ENCODE measurements at regions not wholly inside any gene's neighbourhood (a gene's known extent, or its start where the extent isn't known, plus 50 kb on each side); places are given as distances from the start of the nearest gene placed in this dataset.
"Not testable (repeated sequence)": the region's sequence is repeated elsewhere in the genome, so short reads cannot be mapped to it uniquely, and the experiment has no call there.

DNA sequence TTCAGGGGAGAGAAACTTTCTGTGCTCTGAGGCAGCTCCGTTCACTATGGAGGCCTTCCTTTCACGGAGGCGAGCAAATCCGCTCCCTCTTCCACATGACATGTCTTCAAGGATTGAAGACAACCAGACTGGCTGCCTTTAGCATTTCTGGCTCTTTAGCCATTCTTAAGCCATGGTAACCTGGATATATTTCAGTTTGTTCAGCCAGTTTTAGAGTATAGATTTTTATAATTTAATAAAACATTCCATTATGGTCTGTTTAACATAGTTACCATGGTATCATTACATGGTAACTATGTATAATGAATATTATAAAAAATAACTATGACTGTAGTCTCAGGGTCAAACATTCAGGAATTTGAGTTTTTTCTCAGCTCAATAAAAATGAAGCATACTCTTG is 54.2 kb upstream of the NFIA start:
- H3K4me3 ChIP-seq (ENCODE audit: low read depth, low read length): no peak overlapping the region

DNA sequence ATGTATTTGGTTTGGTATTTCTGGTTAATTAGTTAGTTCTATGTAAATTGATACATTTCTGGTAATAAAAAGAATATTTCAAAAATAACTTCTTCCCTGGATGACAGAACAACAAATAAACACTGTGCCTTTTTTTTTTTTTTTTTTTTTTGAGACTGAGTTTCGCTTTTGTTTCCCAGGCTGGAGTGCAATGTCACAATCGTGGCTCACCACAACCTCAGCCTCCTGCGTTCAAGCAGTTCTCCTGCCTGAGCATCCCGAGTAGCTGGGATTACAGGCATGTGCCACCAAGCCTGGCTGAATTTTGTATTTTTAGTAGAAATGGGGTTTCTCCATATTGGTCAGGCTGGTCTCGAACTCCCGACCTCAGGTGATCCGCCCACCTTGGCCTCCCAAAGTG is 64.3 kb upstream of the NFIA start:
- not testable (repeated sequence) for H3K4me3 ChIP-seq (ENCODE audit: low read depth, low read length)

DNA sequence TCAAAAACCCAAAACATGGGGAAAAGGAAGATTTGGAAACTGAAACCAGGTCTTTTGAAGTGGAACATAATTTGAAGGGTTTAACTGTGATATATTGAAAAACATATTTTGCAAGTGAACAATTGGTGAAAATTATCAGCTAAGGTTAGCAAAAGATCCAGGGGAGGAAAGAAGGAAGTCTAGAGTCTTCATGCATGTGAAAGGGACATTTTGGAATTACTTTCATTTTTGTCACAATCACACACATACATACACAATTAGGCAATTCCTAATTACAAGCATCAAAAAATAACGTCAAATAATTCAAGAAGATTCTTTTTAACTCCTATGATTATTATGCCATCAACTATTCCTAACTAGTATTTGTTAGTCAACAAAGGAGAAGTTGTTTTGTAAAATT is 64.7 kb upstream of the NFIA start:
- no peak overlapping the region for H3K4me3 ChIP-seq (ENCODE audit: low read depth, low read length)

DNA sequence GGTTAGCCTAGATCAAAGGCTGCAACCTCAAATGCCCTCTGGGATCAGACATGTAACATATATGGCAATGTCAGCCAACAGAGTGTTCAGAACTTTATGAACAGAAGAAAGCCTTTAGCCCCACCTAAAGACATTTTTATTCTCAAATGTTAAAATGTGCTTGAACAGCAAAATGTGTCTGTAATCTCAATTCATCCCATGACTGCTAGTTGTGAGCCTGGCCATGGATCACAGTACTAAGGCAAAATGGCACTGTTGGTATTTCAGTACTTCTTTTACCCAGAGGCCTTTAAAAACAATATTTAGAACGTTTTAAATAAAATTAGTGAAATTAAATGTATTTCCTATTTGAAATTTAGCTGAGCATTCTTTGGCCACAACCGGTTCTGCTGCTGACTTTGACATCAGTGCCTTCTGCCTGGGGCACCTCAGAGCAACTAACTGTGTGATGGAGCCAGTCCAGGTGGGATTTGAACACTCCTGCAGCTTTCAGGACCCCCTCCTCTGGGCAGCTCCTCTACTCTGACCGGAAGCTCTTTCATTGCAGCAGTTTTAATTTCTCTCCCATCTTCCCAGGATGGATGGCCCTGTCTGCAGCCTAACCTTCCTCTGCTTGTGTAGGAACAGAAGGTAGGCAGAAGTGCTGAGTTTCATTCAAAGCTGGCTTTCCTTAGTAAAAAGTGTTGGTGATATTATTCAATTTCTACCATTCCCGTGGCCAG is 68.3 kb upstream of the NFIA start:
- no peak overlapping the region for H3K4me3 ChIP-seq (ENCODE audit: low read depth, low read length)

DNA sequence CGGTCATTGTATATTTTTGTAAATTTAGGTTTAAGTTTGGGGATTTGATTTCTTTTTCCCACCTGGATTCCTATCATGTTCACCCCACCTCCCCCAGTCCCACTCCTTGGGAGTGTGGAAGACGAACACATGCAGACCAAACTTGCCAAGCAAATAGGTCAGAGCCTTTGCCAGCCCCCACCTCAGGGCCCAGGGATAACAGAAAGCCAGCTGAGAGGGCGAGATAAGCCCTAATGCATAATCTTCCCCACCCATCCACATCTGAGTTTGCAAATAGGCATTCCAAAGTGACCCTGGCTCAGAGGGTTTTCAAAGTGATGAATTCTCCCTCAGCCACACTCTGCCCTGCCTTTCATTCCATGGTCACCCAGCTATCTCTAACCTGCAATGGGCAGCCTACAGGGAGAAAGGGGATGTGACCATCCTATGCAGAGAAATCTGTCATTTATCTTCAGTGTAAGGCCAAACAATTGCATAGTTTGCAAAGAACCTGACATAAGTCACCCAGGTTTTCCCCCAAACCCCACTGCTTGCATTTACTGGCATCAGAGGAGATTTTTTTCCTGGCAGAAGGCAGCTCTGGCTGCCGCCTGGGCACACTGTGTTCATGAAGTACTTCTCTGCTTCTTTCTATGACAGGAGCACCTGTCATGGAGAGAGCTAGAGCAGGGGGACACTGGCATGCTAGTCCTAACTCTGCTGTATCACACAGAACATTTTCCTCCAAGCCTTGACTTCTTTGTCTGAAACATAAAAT is 69.0 kb upstream of the NFIA start:
- H3K4me3 ChIP-seq (ENCODE audit: low read depth, low read length): no peak overlapping the region

DNA sequence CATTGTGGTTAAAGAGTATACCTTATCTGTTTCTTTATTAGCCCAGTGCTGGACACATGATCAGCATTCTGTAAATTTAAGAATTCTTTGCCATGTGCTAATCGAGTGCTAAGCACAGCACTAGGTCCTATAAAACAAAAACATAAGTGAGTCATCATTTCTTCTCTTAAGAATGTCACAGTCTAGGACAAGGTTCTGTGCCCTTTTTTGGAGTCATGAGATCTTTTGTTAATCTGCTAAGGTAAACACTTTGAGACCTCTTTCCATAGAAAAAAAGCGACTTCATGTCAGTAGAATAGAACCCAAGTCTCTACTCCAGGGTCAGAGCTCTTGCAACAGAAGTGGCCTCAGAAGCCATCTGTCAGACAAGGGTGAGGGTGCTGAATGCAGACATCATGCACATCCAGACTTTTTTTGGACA is 70.0 kb upstream of the NFIA start:
- H3K4me3 ChIP-seq (ENCODE audit: low read depth, low read length): no peak overlapping the region

DNA sequence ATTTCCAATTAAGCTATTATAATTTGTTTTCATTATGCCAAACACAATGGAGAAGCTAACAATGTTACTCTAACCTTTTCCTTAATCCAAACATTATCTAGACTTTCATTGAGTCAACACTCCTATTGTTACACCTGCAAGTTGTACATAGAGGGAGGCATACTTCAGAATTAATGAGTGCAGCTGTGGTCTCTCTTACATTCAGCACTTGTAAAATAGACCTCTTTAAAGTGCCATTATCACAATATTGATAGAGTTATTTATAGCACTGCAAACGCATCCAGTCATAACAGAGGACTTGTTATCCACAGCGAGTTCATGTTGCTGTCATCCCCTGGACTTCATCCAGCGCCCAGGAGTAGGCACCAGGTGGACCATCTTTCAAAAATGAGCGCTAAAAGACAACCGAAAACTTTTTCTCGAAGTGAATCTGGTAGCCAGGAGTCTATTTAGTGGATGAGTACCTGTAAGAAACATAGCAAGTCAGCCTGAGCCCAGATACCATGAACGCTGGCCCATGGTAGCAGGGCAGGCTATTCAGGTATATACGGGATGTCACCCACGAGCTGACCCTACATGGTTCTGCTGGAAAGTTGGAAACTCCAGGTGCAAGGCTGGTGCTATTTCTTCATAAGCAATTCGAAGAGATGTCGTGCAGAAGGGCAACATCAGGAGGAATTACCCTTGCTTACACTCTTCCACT is 70.6 kb upstream of the NFIA start:
- H3K4me3 ChIP-seq (ENCODE audit: low read depth, low read length): no peak overlapping the region

DNA sequence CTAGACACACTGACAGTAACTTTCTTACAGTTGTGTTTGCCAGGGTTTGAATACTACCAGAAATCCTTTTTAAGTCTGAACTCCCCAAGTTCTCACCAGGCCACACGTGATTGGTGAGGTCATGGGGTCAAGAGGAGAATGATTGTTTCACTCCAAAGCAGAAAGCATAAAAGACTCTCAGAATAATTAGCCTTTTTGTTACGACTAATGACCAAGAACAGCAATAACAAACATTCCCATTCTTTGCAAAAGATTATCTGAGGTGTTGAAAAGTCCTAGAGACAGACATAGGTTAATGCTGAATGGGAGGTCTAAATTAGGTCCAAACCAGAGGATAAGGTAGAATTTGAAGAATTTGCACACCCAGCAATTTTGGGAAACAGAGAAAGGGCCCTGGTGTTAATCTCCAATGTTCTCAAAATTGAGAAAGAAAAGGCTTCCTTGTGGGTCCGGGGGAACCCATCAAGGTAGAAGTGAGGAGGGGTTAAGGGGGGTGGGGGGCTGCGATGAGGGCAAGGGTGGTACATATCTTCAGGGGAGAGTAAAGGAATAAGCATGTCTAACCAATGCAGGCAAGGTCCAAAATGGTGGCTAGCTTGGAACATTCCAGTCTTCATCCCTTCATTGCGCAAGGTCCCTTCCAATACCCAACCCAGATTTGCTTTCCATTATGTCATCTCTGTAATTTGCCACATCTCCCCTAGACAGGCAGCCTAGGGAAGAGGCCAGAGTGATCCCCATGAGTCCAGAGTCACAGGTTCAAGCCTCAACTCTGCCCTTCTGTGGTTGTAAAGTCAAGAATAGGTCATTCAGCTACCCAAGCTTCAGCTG is 74.6 kb upstream of the NFIA start:
- no peak overlapping the region for H3K4me3 ChIP-seq (ENCODE audit: low read depth, low read length)

DNA sequence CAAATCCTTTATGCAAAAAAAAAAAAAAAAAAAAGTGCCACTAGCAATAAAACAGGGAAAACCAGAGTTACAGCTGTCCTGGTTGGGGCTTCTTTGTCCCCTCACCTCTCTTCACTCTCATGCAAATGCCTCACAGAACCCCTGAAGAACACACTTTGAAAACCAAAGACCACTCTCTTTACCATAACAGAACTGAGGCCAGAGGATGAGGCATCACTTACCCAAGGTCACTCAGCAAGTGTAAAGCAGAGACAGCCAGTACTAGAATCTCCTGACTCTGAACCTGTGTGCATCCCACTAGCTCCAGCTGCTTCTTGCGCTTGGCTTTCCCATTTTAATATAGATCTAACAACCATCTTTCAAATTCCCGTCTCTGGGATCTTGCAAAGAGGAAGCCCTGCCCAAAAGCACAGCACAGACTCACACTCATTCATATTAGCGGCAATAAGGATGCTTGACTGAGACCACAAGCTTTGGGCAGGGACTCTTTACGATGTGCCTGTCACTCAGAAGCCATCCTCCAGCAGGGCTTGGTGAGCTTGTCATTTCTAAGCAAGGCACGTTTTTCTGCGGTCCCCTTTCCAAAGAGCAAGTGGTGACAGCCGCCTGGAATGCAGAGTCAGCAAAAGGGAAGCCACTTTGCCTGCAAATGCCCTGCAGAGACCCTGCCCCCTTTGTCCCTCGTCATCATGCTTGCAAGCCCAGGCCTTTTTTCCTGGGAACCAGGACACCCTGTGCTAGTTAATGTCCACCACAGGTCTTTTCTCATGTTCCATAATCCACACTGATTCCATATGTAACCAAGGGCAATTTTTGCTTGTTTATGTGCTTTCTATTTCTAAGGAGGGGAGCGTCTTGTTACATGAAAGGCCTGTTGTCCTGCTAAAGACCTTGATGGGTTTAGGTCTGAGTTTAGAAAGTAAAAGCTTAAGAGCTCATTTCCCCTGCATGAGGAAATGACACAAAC is 76.5 kb upstream of the NFIA start:
- no peak overlapping the region for H3K4me3 ChIP-seq (ENCODE audit: low read depth, low read length)

DNA sequence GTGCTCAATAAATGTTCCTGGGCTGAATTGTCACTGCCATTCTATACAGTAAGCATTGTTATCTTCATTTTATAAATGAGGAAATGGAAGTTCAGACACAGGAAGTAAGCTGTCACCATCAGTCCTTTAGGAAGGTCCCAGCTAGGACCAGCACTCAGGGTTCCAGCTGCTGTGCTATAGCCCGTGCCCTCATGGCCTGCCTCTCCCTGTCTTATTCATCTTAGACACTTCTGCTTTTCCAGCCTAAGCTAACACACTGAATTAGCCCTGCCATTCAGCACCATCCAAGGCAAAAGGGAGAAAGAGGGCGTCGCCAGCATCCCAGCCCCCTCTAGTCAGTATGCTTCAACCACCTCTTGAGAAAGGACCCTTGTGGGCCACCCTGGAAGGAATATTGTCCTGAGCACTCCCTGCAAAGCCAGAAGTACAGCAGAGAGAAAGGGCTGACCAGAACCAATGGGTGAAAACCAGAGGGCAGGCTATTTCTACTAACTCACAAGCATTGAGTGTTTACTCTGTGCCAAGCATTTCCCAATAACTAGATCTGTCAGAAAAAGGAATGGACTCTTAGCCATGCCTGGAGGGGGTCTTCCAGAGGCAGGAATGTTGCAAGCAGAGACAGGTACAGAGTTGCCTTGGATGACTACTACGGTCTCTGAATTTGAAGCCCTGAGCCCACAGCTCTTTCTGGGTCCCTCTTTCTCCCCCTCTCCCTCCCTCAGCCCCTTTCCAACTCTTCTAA is 77.9 kb upstream of the NFIA start:
- no peak overlapping the region for H3K4me3 ChIP-seq (ENCODE audit: low read depth, low read length)

DNA sequence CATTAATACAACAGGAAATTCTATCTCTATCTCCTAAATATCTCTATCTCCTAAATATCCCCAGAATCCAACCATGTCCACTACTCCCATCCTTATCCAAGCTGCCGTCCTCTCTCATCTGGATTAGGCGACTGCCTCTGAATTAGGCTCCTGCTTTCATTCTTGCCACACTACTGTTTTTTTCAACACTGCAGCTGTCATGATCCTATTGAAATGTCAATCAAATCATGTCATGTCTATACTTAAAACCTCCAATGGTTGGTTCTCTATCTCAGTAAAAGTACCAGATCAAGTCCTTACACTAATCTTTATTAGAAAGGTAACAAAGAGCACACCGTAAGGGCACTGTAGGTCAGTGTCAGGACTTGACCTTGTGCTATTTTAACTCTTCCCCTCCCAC is 82.0 kb upstream of the NFIA start:
- H3K4me3 ChIP-seq (ENCODE audit: low read depth, low read length): no peak overlapping the region

DNA sequence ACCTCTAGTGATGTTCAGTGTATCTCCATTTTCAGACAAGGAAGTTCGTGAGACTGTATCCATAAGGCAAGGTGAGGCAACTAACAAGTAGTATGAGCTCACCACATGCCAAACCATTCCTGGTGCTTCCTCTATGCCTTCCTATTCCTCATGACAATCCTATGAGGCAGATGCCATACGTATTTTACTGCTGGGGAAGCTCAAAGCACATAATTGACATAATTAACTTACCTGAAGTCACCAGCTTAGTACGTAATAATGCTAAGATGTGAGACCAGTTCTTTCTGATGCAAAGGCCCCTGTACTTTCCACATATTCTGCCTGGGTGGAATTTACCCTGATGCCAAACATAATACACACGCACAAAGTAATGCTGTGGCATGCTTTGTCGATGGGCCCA is 83.6 kb upstream of the NFIA start:
- no peak overlapping the region for H3K4me3 ChIP-seq (ENCODE audit: low read depth, low read length)

DNA sequence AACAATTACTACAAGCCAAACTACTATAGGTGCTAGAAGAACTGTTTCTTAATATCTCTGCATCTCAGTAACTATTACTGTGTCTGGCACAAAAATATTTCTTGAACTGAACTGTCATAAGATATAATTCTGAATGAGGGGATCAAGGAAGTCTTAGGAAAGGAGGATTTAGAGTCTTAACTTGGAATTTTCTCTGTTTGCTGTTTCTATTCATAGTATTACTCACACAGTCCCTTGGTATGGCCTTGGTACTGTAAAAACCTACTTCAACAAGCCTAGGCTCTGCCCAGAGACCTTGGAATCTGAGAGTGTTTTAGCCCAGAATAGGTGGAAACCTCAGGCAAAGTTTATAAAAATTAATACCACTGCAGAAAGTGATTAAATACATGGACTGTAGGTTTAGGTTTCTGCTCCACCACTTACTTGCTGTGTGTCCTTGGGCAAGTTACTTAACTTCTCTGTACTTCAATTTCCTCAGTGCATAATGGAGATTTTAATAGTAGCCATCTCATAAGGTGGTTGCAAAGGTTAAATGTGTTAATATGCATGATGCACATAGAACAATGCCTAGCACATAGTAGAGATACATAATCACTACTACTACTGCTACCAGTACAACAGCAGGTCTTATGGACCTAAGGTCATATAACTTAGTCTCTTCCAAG is 87.4 kb upstream of the NFIA start:
- H3K4me3 ChIP-seq (ENCODE audit: low read depth, low read length): no peak overlapping the region

DNA sequence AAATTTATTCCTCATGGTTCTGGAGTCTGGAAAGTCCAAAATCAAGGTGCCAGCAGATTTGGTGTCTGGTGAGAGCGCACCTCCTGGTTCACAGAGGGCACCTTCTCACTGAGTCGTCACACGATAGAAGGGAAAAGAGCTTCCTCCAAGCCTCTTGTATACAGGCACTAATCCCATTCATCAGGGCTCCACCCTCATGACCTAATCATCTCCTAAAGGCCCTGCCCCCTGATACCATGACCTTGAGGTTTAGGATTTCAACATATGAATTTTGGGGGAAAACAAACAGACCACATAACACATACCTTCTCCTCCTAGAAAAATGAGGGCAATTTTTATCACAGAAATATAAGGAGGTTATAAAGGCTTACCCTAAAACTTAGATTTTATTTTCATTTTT is 88.0 kb upstream of the NFIA start:
- no peak overlapping the region for H3K4me3 ChIP-seq (ENCODE audit: low read depth, low read length)

DNA sequence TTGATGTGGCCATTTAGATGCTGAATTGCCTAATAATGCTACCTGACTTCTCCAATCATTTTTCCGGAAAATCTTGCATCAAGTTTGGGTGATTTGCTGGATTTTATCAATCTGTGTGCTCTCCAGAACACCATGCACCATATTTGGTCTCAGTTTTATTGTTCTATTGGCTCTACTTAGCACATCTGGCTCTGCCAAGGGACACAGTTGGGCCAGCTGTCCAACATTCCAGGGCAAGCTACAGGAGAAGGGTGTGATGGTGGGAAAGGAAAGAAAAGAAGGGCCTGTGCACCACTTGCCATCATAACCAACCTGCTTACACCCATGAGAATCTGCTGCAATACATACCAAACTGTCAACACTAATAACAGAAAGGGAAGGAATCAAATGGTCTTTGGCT is 90.2 kb upstream of the NFIA start:
- H3K4me3 ChIP-seq (ENCODE audit: low read depth, low read length): no peak overlapping the region

DNA sequence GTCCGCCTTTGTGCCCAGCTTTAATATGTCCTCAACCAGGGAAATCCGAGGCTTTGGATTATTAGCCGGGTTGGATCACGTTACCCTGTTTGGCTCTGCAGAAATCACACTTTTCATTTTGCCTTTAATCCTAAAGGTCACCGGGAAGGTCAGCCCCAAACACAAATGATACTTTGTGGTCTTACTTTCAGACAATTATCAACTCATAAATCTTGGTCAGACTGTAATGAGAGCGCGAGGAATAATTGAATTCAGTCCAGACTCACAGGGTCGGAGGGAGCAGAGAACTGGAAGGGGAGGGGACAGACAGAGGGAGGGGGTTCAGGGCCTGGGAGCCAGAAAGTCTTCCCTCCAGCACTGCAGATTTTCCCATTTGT is 91.7 kb upstream of the NFIA start:
- no peak overlapping the region for H3K4me3 ChIP-seq (ENCODE audit: low read depth, low read length)

DNA sequence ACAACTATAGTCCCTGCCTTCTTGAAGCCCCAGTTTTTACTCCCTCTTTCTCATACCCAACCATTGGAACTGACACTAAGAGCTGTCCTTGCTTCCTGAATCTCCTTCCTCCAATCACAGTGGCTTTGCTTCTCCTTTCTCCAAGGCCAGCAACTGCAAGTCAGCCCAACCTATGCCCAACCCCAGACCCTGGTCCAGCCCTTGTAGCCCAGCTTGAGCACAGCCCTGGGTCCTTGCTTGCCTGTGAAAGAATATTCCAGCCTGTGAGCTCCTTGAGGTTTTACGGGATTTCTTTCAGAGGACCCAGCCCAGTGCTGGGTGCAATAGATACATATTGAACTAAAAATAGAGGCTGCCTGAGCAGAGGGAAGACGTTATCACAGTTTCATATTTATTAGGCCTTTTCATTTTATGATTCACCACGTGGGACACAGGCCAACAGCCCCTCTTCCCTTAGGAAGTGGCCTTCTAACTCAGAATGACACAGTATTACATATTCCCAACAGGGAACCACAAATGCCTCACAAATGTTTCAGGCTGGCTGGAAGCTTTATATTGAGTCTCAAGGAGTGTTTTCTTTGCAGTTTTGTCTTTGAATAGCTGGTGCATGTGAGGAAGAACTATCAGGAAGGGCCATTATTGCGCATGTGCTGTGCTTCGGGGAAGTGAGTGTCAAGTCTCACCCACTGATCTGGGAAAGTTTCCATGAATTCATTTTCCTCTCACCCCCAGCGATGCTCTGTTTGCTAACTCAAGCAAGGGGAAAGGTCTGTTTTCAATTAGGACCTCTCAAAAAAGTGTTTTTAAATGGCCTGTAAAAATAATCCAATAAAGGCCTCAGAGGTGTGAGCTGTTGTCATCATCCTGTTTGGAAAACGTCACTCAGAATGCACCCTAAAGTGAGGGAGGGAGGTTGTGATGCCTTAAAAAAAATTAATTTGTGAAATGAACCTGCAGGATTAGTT is 92.3 kb upstream of the NFIA start:
- H3K4me3 ChIP-seq (ENCODE audit: low read depth, low read length): no peak overlapping the region

DNA sequence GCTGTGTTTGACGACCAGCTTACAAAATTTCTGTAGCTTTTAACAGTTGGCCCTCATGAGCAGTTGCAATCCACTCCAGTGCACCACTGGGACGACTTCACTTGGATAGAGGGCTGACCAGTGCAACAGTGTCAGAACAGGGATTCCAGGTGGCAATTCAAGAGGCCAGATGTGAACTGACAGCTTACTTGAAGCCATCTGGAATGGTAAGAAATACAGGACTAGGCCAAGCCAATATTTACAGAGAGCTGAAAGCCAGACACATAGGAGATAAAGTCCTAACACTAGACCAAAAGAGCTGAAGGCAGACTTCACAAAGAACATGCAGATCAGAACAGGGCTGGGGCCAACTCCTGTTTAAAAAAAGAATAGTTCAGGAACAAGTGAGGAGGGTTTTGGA is 93.5 kb upstream of the NFIA start:
- H3K4me3 ChIP-seq (ENCODE audit: low read depth, low read length): no peak overlapping the region
